UCSD-AML1 (cell line): ENCODE measurements at regions not wholly inside any gene's neighbourhood (a gene's known extent, or its start where the extent isn't known, plus 50 kb on each side); places are given as distances from the start of the nearest gene placed in this dataset.
"Not testable (repeated sequence)": the region's sequence is repeated elsewhere in the genome, so short reads cannot be mapped to it uniquely, and the experiment has no call there.

Source experiments
- DNase-seq: peaks from one replicate; lab custom pipeline; 2025; ENCODE audit not compliant: unreplicated experiment; lab: John Stamatoyannopoulos, UW

GRCh38 chr7:49580761-49581160 is 192.7 kb upstream of the VWC2 start:
- DNase-seq = no peak

DNA sequence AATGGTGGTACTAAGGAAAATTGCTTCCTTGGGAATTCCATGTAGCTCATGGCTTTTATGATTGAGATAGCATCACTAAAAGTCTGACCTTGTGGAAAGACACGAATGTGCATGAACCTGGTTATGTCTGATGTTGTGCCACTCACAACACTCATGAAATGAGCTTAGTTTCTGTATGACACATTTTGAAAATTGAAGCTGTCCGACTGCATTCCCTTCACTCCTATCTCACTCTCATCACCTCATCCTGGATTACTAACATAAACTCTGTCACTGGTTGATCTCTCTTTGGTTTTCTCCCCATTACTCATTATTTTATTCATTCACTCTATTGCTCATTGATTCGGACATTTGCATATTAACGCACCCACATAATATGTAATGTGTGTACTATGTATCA is 190.0 kb upstream of the VWC2 start:
- no peak for DNase-seq

GRCh38 chr7:49596701-49597491 is 176.5 kb upstream of the VWC2 start:
- no peak for DNase-seq

GRCh38 chr7:49597805-49598204 is 175.6 kb upstream of the VWC2 start:
- no peak for DNase-seq

GRCh38 chr7:49611951-49612350 is 161.5 kb upstream of the VWC2 start:
- no peak for DNase-seq

GRCh38 chr7:49613759-49614158 is 159.7 kb upstream of the VWC2 start:
- DNase-seq = no peak

DNA sequence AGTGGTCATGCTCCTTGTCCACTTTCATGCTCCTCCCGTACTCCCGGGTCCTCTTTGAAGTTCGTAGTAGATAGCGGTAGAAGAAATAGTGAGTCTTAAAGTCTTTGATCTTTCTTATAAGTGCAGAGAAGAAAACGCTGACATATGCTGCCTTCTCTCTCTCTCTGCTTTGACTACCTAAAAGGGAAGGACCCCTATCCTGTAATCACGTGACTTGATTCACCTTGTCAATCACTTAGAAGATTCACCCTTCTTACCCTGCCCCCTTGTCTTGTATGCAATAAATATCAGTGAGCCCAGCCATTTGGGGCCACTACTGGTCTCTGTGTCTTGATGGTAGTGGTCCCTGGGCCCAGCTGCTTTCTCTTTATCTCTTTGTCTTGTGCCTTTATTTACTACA is 158.5 kb upstream of the VWC2 start:
- not testable (repeated sequence) for DNase-seq

GRCh38 chr7:49618028-49618427 is 155.4 kb upstream of the VWC2 start:
- no peak for DNase-seq

- no peak for DNase-seq
These were observed 149.5 kb upstream of the VWC2 start for GRCh38 chr7:49623943-49624342.

DNA sequence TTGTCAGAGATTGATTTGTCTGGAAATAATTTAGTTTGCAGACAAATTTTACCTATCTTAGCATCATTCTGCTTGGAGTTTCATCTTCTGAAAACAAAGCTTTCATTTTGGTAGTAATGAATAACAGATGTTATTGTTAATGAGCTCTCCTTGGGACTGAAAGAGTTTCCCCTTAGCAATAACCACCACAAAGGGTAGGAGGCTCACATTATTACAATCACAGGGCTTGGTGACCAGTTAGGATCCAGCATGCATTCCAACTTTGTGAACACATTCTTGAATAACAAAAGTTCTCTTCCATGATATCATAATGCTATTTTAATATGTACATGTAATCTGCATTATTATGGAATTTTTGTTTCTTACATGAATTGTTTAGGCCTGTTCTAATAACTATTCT is 148.8 kb upstream of the VWC2 start:
- no peak for DNase-seq

GRCh38 chr7:49630513-49630912 is 142.9 kb upstream of the VWC2 start:
- DNase-seq = no peak

DNA sequence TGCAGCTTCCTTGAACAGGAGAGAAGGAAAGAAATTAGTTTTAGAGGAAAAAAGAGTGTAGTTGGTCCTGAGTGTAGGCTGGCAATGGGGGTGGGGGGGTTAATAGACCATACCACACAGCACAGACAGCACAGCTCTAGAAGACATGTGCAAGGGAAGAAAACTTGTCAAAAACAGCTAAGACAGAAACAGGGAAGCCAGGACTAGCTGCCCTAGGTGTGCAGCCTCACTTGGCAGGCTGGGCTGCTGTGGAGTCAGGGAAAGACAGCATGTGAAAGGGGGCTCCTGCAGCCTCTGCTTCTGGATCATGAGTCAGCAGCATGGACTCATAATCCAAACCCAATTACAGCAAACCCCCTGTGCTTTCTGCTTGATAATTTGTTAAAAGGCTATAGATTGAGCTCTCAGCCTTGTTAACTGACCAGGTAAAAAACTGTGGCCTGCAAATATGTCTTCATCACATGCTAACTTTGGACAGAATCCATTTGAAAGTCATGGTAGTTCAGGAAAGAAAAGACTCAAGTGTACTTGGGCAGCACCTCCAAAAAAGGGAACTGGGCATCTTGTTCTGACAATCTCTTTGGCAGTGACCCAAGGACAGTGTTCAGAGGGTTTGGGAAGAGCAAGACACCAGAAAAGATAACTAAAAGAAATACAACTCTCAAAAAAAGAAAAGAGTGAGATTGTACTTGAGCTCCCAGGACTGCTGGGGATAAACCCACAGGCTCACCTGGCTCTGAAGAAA is 142.2 kb upstream of the VWC2 start:
- DNase-seq = no peak

DNA sequence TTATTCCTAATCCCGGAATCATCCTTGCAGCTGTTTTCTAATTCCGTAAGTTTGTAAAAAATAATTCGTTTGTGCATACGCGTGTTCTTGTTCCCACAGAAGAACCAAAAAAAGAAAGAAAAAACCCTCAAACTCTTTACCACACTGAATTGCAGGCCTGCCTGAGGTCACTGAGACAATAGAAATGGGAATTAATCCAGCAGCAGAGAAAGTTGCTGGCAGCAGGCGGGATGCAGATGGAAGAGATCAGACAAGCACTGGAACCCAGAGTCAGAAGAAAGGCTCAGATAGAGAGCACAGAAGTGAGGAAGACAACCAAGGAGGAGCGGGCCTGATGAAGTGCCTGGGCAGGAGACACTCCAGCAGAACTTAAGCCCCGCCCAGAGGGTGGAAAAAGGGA is 141.5 kb upstream of the VWC2 start:
- DNase-seq = no peak

DNA sequence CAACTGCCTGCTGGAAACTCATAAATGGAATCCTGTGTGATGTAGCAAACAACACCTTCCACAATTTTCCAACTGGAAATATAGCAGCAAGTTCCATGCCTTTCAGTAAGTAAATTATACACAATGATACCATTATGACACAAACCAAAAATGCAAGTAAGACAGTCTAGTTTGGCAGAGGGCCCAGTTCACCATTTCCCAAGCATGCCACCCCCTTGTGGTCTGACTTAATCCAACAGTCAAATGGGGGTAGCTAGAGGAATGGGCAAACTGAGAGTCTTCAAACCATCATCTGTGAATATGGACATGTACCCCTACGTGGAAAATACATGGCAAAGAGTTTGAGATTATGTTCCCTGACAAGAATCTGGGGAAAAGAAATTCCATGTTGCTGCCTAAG is 137.6 kb upstream of the VWC2 start:
- no peak for DNase-seq

DNA sequence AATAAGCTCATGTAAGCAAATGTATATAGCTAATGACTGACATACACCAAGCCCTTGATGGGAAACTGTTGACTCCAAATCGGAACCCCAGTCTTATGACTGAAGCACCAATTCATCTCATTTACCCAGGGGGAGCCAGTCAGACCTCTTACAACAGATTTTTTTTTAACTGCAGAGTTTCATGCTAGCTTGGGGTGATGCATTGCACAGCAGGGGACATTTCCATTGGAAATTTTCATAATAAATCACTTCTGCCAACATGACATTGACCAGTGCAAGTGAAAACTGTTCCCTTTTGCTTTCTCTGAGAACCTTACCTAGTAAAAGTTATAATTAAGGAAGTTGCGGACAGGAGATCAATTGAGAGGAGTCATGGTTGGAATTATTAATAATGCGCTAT is 137.0 kb upstream of the VWC2 start:
- DNase-seq = no peak

DNA sequence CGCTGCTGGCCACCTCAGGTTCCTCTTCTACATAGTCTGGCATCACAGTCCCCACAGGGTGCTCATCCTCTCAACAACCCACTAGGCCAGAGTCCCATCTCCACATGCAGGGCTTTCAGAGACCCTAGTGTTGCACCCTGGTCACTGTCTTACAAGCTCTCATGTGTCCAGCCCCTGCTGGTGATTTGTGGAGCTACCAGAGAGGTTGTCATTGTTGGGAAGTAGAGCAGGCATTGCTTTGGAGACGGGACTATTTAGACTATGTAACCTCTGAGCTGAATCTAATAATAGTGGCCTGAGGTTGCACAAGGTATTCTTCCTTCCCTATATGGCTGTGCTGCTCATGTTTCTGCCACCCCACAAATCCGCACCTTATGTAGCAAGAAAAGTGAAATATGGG is 135.3 kb upstream of the VWC2 start:
- no peak for DNase-seq

- DNase-seq = no peak
These were observed 134.3 kb upstream of the VWC2 start for GRCh38 chr7:49639068-49639593.

DNA sequence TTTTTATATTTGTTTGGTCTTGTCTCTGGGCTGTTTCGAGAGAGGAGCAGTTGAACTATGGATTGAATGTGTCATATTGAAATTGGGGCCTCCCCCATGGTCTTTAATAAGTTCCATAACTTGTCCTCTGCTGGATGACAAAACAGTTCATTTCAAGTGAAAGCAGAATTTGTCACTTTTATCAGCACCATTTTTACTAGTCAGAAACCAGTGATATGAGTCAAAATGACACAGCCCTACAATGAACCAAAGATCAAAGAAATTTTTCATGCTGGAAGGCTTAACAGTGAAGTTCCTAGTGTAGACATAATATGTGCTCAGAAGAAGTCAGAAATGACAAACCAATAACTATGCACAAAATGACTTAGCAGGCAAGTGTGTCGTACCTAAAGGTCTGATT is 133.6 kb upstream of the VWC2 start:
- no peak for DNase-seq

GRCh38 chr7:49643321-49643720 is 130.1 kb upstream of the VWC2 start:
- DNase-seq = no peak

DNA sequence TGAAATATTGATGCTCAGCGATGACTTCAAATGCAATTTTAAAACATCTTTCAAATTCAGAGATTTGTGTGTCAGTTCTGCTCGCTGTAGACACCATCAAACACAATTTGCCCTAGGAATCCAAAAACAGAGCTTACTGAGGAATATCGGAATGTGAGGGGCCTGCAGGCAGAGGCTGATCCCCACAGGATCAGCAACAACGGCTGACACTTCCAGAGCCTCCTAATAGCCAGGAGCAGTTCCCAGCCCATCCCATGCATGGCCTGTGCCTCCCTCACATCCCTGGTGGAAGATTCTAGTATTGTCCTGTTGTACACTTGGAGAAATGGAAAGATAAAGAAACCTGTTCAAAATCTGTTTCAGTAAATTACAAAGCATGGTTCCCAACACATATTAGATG is 129.7 kb upstream of the VWC2 start:
- DNase-seq = no peak

DNA sequence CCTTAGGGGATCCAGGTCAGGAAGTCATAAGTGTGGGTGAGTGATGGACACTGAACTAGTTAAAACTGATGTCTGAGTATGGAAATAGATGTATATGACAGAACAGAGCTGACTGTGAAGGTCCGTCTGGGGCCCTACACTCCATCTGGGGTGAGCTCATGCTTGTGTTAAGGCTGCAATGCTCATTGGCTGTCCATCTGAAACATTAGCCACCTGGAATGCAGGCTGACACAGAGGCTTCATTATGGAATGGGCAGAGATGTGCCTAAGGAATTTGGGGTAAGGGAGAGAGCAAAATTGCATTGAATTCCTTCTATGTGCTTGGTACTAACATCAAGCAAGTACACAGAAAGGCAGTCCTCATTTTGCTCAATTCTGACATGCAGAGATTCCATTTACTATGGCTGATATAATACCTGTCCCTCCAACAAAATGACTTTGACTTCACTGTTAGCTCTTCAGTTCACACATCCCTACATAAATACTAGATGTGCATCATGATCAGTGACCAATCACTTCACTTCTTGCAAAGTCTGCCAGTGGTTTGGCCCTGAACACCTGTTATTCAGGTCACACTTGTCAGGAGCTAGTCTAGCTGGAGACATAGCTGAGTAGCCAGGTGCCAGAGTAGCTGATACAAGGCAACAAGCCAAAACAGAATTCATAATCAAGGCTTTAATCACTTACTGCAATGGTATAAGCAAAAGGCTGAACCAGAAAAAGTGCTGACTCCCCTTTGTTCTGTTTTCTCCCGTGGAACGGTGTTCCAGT is 128.9 kb upstream of the VWC2 start:
- DNase-seq = no peak

DNA sequence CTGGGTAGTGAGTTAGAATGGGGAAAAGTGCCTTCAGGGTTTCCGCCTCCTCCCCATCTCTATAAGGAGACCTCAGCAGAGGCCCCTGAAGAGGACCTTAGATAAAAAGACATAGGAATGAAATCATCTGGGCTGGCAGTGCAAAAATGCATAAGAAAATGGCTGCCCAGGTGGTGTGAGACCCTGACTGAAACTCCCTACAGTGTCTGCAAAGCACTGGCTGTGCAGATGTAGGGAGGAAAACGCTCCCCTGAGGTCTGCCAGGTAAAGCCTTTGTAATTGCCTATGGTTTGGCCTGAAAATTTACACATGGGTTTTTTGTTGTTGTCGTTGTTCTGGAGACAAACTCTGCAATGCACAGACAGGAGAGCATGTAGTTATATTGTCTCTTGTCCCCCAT is 128.1 kb upstream of the VWC2 start:
- DNase-seq = no peak
